GM18867 (cell line): ENCODE measurements at regions not wholly inside any gene's neighbourhood (a gene's known extent, or its start where the extent isn't known, plus 50 kb on each side); places are given as distances from the start of the nearest gene placed in this dataset.
"Not testable (repeated sequence)": the region's sequence is repeated elsewhere in the genome, so short reads cannot be mapped to it uniquely, and the experiment has no call there.

Experiments
- ATAC-seq: cut with Tn5 transposase; IDR thresholded peaks from one replicate; pipeline ENCODE4 v1.9.1; 2021; ENCODE audit warnings: mild to moderate bottlenecking, moderate library complexity; ENCODE audit not compliant: unreplicated experiment

GRCh38 chr6:5840734-5841390 is 165.9 kb downstream of the NRN1 start:
- ATAC-seq: no peak

GRCh38 chr6:5838656-5839396 is 167.9 kb downstream of the NRN1 start:
- no peak for ATAC-seq

DNA sequence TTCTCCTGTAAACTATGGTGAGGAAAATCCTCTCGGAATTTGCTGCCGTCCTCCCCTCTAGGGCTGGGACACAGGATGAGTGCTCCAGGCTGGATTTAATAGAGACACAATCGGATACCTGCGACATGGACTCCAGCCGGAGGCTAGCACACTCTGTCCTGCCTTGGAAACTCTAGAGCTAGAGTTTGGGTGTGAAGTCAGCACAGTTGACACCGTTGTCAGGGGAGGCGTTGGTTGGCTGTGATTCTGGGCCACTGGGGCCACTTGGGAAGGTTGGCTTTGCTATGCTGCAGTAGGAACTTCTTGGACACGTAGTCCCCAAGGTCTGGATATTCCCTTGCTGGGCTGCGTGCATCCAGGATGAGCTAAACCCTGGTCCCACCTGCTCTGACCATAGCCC is 169.4 kb downstream of the NRN1 start:
- ATAC-seq: no peak

DNA sequence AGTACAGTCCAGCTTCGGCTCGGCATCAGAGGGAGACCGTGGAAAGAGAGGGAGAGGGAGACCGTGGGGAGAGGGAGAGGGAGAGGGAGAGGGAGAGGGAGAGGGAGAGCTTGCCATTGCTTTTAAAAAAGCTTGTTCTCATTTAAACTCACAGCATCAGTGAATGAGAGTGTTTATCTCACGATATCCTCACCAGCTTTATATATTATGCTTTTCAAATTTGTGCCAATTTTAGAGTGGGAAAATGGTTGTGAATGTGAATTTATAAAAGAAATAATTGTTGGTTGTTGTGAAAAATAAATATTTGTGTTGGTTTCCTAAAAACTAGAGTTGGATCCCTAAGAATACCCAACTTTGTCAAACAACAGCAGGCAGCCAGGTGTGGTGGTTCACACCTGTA is 170.1 kb downstream of the NRN1 start:
- ATAC-seq: not testable (repeated sequence)

DNA sequence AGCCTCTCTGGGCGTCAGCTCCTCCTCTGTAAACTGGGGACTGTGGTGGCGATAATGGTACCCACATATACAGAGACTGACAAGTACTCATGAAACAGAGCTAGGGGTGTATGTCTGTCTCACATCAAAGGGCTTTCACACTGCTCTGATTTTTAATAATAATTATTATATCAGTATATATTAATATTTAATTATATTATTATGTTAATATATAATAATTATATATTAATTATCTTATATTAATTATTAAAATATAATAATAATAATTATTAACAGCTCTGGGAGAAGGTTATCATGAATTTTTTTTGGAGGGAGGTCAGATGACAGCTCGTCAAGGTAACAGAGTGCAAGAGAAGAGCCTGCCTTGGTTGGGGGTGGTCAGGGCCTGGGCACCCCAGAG is 173.6 kb downstream of the NRN1 start:
- ATAC-seq: no peak

DNA sequence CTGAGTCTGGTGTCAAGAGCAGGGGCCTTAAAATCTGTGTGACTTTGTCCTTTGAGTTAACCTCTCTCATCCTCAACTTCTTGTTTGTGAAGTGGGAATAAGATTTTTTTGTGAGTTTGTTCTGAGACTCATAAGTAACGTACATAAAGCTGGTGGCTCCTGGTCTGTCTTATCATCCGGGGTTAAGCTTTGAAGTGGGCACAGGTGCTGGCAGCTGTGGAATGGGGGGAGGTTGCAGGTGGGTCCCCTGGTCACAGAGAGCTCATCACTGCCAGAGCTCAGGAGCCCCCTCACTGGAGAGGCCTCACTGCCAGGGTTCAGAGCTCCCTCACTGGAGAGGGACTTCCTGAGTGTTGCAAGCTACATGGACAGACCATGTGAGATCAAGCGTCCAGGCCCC is 174.1 kb downstream of the NRN1 start:
- no peak for ATAC-seq

DNA sequence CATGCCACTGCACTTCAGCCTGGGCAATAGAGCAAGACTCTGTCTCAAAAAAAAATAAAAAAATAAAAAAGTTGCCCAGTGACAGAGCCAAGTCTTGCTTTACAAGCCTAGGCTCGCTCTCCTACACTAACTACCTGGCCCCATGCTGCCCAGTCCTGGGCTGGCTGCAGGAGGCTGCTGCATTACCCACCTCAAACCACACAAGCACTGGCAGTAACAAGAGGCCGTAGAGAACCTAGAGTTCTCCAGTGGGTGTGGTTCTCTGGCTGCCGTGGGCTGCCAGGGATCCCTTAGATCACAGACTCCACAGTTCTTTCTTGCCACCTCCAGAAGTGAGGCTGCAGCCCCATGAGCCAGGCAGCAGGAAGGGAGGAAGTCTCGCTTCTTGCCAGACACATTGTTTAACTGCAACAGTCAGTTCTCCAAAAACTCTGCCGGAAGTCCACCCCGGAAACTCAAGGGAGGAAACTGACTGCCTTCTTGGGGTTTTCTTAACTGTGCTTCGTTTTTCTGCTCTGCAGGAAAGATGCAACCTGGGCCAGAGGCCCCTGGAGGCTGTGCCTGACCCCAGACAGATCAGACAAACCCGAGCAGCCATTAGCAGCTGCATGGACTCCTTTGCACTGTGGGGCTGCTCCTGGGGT is 175.4 kb downstream of the NRN1 start:
- peak; percentile 48 for ATAC-seq

- ATAC-seq: no peak
These were observed 178.4 kb downstream of the NRN1 start for GRCh38 chr6:5828296-5828695.

- ATAC-seq: no peak
These were observed 179.4 kb downstream of the NRN1 start for GRCh38 chr6:5827056-5827904.

GRCh38 chr6:5824382-5824983 is 182.2 kb downstream of the NRN1 start:
- ATAC-seq: not testable (repeated sequence)
